Caco-2 (cell line): ENCODE measurements at regions not wholly inside any gene's neighbourhood (a gene's known extent, or its start where the extent isn't known, plus 50 kb on each side); places are given as distances from the start of the nearest gene placed in this dataset.

Experiments used
- BruUV-seq: library from RNA; stranded (reverse); fragments of 400-500 nt; replicated peaks from 2 replicates; lab custom pipeline; 2021; lab: Mats Ljungman, UMichigan
- CTCF ChIA-PET: fragments of 300-600 bp; sonication (Branson Sonifier 250); formaldehyde crosslinking; loops from one replicate; lab custom pipeline; 2022; ENCODE audit warnings: antibody characterized with exemption; lab: Charles Lee
- POLR2A ChIA-PET: fragments of 300-600 bp; sonication (Branson Sonifier 250); formaldehyde crosslinking; loops from one replicate; lab custom pipeline; 2022; ENCODE audit warnings: antibody characterized with exemption; lab: Charles Lee
- DNase-seq, 2 experiments: peaks; one replicate each; pipeline versions ENCODE4 v3.0.0 to v3.0.0-alpha.2; 2020 to 2022
- H3K27me3 ChIP-seq: replicated peaks from 2 replicates; pipeline ENCODE4 v1.6.0; 2011; ENCODE audit warnings: low read length; ENCODE audit not compliant: control insufficient read depth, insufficient read depth
- H3K36me3 ChIP-seq: 2 replicates; pipeline ENCODE4 v1.5.1; 2011; ENCODE audit warnings: low read length; ENCODE audit not compliant: control insufficient read depth, insufficient read depth
- H3K4me1 ChIP-seq: fragments of 250-450 bp; sonication (Bioruptor Pico); 2 replicates; pipeline ENCODE4 v1.5.1; 2020; ENCODE audit warnings: mild to moderate bottlenecking
- H3K4me3 ChIP-seq: 2 replicates; pipeline ENCODE4 v1.5.1; 2011; ENCODE audit warnings: low read depth, mild to moderate bottlenecking, control low read depth, low read length
- H3K9me3 ChIP-seq: fragments of 250-450 bp; sonication (Bioruptor Pico); 2 replicates; pipeline ENCODE4 v1.5.1; 2020; ENCODE audit warnings: mild to moderate bottlenecking, moderate library complexity
- H3K27ac Mint-ChIP-seq: one replicate; pipeline ENCODE4 v1.8.0; 2022; ENCODE audit warnings: mixed read lengths; ENCODE audit not compliant: unreplicated experiment
- H3K27me3 Mint-ChIP-seq: one replicate; pipeline ENCODE4 v1.8.0; 2022; ENCODE audit warnings: mixed read lengths; ENCODE audit not compliant: insufficient read depth, unreplicated experiment
- H3K36me3 Mint-ChIP-seq: one replicate; pipeline ENCODE4 v1.8.0; 2022; ENCODE audit warnings: mild to moderate bottlenecking, mixed read lengths; ENCODE audit not compliant: insufficient read depth, unreplicated experiment
- H3K4me1 Mint-ChIP-seq: one replicate; pipeline ENCODE4 v1.8.0; 2022; ENCODE audit warnings: low read depth, mixed read lengths; ENCODE audit not compliant: unreplicated experiment
- H3K4me3 Mint-ChIP-seq: one replicate; pipeline ENCODE4 v1.8.0; 2022; ENCODE audit warnings: mild to moderate bottlenecking, moderate library complexity, mixed read lengths; ENCODE audit not compliant: unreplicated experiment
- H3K9me3 Mint-ChIP-seq: one replicate; pipeline ENCODE4 v1.8.0; 2022; ENCODE audit warnings: mixed read lengths; ENCODE audit not compliant: unreplicated experiment
- intact Hi-C: fragments of 100-400 bp; cut with micrococcal nuclease; formaldehyde crosslinking; loops from one replicate; pipeline ENCODE4 v1.10.0; 2022; ENCODE audit not compliant: unreplicated experiment
- TF ChIP-seq, protein P1 (sequence below), 2 experiments: fragments of 200-600 bp in 1 of 2; IDR thresholded peaks; 1 replicate in 1 of 2; 2 replicates in 1 of 2; pipeline versions ENCODE4 v1.5.1 to v1.8.0; 2011 to 2022; ENCODE audit warnings: antibody characterized with exemption in 1 of 2, control low read depth in 1 of 2, inconsistent platforms in 1 of 2, low read depth in 1 of 2, low read length in 1 of 2, mild to moderate bottlenecking in 1 of 2, moderate library complexity in 1 of 2; ENCODE audit not compliant: insufficient read depth in 1 of 2, severe bottlenecking in 1 of 2, unreplicated experiment in 1 of 2

DNA sequence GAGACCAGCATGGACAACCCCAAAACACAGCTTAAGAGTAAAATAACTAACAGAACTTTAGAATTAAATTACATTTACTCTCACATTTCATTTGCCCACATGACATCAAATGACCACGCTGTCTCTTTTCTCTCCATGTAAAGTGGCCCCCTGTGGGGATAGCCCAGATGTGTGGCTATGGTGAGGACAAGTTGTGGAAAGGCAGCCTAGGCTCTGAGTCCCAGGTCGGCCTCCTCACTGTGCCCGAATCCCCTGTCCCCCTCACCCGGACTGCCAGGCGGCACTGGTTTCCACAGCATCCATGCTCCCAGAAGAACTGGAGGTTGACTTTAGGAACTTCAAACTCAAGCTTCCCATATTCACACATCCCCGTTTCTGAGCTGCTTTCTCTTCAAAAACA, 111.8 kb upstream of the UQCRFS1 start:
- no peak overlapping the region for H3K4me3 ChIP-seq
- no peak for DNase-seq
- Mint-ChIP-seq H3K9me3 (peaks cover 15% of the 10 kb centered on the region), H3K4me3 (no peak overlapping the region), H3K4me1 (no peaks in the 10 kb centered on the region), H3K36me3 (no peaks in the 10 kb centered on the region), H3K27me3 (peaks cover 17% of the 10 kb centered on the region), H3K27ac (no peak overlapping the region)
- H3K9me3 ChIP-seq, result no peaks in the 10 kb centered on the region
- ChIA-PET CTCF (no interaction called here), POLR2A (no interaction called here)
- no peaks in the 10 kb centered on the region for H3K27me3 ChIP-seq
- intact Hi-C loops, result no loop called here
- TF ChIP-seq, protein P1, sequence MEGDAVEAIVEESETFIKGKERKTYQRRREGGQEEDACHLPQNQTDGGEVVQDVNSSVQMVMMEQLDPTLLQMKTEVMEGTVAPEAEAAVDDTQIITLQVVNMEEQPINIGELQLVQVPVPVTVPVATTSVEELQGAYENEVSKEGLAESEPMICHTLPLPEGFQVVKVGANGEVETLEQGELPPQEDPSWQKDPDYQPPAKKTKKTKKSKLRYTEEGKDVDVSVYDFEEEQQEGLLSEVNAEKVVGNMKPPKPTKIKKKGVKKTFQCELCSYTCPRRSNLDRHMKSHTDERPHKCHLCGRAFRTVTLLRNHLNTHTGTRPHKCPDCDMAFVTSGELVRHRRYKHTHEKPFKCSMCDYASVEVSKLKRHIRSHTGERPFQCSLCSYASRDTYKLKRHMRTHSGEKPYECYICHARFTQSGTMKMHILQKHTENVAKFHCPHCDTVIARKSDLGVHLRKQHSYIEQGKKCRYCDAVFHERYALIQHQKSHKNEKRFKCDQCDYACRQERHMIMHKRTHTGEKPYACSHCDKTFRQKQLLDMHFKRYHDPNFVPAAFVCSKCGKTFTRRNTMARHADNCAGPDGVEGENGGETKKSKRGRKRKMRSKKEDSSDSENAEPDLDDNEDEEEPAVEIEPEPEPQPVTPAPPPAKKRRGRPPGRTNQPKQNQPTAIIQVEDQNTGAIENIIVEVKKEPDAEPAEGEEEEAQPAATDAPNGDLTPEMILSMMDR (IDR thresholded peaks at IDR 0.05; ENCODE audit: insufficient read depth in 1 of 2, low read depth in 1 of 2, low read length in 1 of 2, severe bottlenecking in 1 of 2, unreplicated experiment in 1 of 2), result no peak
- no peaks in the 10 kb centered on the region for H3K36me3 ChIP-seq
- BruUV-seq, result no TSS peak
- no peaks in the 10 kb centered on the region for H3K4me1 ChIP-seq

DNA sequence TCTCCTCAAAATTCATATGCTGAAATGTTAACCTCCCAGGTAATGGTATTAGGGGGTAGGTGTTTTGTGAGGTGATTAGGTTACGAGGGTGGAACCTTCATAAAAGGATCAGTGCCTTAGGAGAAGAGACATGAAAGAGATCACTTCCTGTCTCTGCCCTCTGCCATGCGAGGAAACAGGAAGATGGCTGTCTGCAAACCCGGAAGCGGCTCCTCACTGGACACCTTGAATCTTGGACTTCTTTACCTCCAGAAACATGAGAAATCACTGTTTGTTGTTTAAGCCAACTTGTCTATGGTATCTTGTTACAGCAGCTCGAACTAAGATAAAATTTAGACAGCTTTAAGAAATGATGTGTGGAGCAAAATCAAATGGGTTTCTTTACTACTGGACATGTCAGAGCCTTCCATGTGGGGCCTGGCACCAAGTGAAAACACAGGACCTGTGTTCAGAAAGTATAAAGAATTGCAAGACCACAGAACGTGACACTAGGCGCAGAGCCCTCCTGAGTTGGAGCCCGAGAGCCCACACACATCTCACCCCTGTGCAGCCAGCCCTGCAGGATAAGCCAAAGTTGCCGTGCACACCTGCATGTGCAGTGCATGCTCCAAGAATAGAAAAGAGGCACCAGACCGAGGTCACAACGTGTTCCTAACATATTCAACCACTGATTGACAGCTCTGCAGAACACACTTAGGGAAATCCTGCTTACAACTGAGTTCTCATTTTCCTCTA, 112.5 kb upstream of the UQCRFS1 start:
- Mint-ChIP-seq H3K9me3 (peaks cover 15% of the 10 kb centered on the region), H3K27ac (no peak overlapping the region), H3K27me3 (peaks cover 14% of the 10 kb centered on the region), H3K4me3 (no peak overlapping the region), H3K36me3 (no peaks in the 10 kb centered on the region), H3K4me1 (no peaks in the 10 kb centered on the region)
- no peak overlapping the region for H3K4me3 ChIP-seq
- no peaks in the 10 kb centered on the region for H3K27me3 ChIP-seq
- POLR2A ChIA-PET, result no interaction called here
- BruUV-seq, result no TSS peak
- no peaks in the 10 kb centered on the region for H3K9me3 ChIP-seq
- CTCF ChIA-PET, result interaction anchor here (0.6 kb wide), 1 partner anchor 64 kb away, joined by 7 read pairs; no protein-coding TSS in a partner anchor
- intact Hi-C loops, result no loop called here
- DNase-seq, result no peak
- H3K4me1 ChIP-seq, result no peaks in the 10 kb centered on the region
- TF ChIP-seq, protein P1 (IDR thresholded peaks at IDR 0.05; ENCODE audit: insufficient read depth in 1 of 2, low read depth in 1 of 2, low read length in 1 of 2, severe bottlenecking in 1 of 2, unreplicated experiment in 1 of 2), result no peak
- H3K36me3 ChIP-seq, result no peaks in the 10 kb centered on the region

DNA sequence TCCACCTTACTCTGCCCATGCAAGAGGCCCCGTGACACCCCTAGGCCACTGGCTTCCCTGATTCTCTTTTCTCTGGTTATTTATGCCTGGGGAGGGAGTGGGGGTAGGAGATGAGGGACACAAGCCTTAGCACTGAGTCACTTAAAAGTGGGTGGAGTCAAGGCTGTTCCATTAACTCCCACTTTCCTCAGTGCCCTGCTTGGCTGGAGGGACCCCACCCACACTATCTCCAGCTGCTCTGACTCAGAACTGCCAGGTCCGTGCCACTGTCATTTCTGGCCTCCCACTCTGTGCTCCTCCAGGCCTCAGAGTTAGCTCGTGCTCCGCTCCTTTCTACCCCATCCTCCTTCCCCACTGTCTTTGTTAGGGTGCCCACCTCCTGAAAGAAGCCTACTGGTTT, 113.4 kb upstream of the UQCRFS1 start:
- no peak overlapping the region for H3K4me3 ChIP-seq
- H3K9me3 ChIP-seq, result no peaks in the 10 kb centered on the region
- H3K27ac Mint-ChIP-seq, result no peak overlapping the region
- H3K27me3 Mint-ChIP-seq, result peaks cover 8% of the 10 kb centered on the region
- no peaks in the 10 kb centered on the region for H3K27me3 ChIP-seq
- H3K9me3 Mint-ChIP-seq, result peaks cover 15% of the 10 kb centered on the region
- DNase-seq, result no peak
- H3K36me3 Mint-ChIP-seq, result no peaks in the 10 kb centered on the region
- CTCF ChIA-PET, result no interaction called here
- TF ChIP-seq, protein P1 (IDR thresholded peaks at IDR 0.05; ENCODE audit: insufficient read depth in 1 of 2, low read depth in 1 of 2, low read length in 1 of 2, severe bottlenecking in 1 of 2, unreplicated experiment in 1 of 2), result no peak
- BruUV-seq, result no TSS peak
- H3K36me3 ChIP-seq, result no peaks in the 10 kb centered on the region
- no peaks in the 10 kb centered on the region for H3K4me1 ChIP-seq
- intact Hi-C loops, result no loop called here
- H3K4me1 Mint-ChIP-seq, result no peaks in the 10 kb centered on the region
- no peak overlapping the region for H3K4me3 Mint-ChIP-seq
- POLR2A ChIA-PET, result no interaction called here
